Anterior cingulate cortex (tissue), 58 donors: ENCODE measurements at regions not wholly inside any gene's neighbourhood (a gene's known extent, or its start where the extent isn't known, plus 50 kb on each side); places are given as distances from the start of the nearest gene placed in this dataset.
"Not testable (repeated sequence)": the region's sequence is repeated elsewhere in the genome, so short reads cannot be mapped to it uniquely, and the experiment has no call there.

Experiments used
- DNase-seq, 58 donors: peaks; one replicate each; lab custom pipeline; 2025; lab: John Stamatoyannopoulos, UW

GRCh38 chr3:178082326-178082906 lies 453.8 kb upstream of the KCNMB2 start:
- no peak for DNase-seq

- DNase-seq, result no peak
Measured at GRCh38 chr3:178083906-178084866, 452.1 kb upstream of the KCNMB2 start.

- peak in 55 of 58 donors; percentile 21 to 91 (median 74) for DNase-seq
Measured at GRCh38 chr3:178084938-178085816, 451.1 kb upstream of the KCNMB2 start.

GRCh38 chr3:178085817-178086123 lies 450.5 kb upstream of the KCNMB2 start:
- peak in 1 of 58 donors; percentile 34 for DNase-seq

- peak in 1 of 58 donors; percentile 57 for DNase-seq
Measured at GRCh38 chr3:178086144-178086825, 450.0 kb upstream of the KCNMB2 start.

- DNase-seq, result no peak
Measured at GRCh38 chr3:178087376-178087775, 448.9 kb upstream of the KCNMB2 start.

GRCh38 chr3:178088963-178089362 lies 447.3 kb upstream of the KCNMB2 start:
- no peak for DNase-seq

GRCh38 chr3:178090899-178091298 lies 445.3 kb upstream of the KCNMB2 start:
- no peak for DNase-seq

- no peak for DNase-seq
Measured at GRCh38 chr3:178095522-178095921, 440.7 kb upstream of the KCNMB2 start.

- no peak for DNase-seq
Measured at GRCh38 chr3:178096955-178097354, 439.3 kb upstream of the KCNMB2 start.

- peak in 7 of 58 donors; percentile 4 to 32 (median 9) for DNase-seq
Measured at GRCh38 chr3:178097576-178097975, 438.7 kb upstream of the KCNMB2 start.

- no peak for DNase-seq
Measured at GRCh38 chr3:178099274-178099673, 437.0 kb upstream of the KCNMB2 start.

GRCh38 chr3:178099862-178100261 lies 436.4 kb upstream of the KCNMB2 start:
- DNase-seq, result no peak

- DNase-seq, result no peak
Measured at GRCh38 chr3:178100908-178101307, 435.3 kb upstream of the KCNMB2 start.

- DNase-seq, result no peak
Measured at GRCh38 chr3:178103140-178103539, 433.1 kb upstream of the KCNMB2 start.

GRCh38 chr3:178107804-178108203 lies 428.4 kb upstream of the KCNMB2 start:
- no peak for DNase-seq

- no peak for DNase-seq
Measured at GRCh38 chr3:178109691-178110090, 426.5 kb upstream of the KCNMB2 start.

- DNase-seq, result no peak
Measured at GRCh38 chr3:178112134-178112533, 424.1 kb upstream of the KCNMB2 start.

- not testable (repeated sequence) for DNase-seq
Measured at GRCh38 chr3:178112552-178112951, 423.7 kb upstream of the KCNMB2 start.

- DNase-seq, result no peak
Measured at GRCh38 chr3:178117641-178118040, 418.6 kb upstream of the KCNMB2 start.
